LNCaP clone FGC (cell line): ENCODE measurements at regions not wholly inside any gene's neighbourhood (a gene's known extent, or its start where the extent isn't known, plus 50 kb on each side); places are given as distances from the start of the nearest gene placed in this dataset.
"Not testable (repeated sequence)": the region's sequence is repeated elsewhere in the genome, so short reads cannot be mapped to it uniquely, and the experiment has no call there.

Experiments
- DNase-seq: peaks from one replicate; pipeline ENCODE4 v3.0.0-alpha.2; 2011; ENCODE audit warnings: low read depth
- H3K4me3 ChIP-seq: 2 replicates; pipeline ENCODE4 v1.5.1; 2011; ENCODE audit warnings: mild to moderate bottlenecking, low read depth, low read length, control low read depth
- CTCF ChIP-seq: IDR thresholded peaks from 2 replicates; pipeline ENCODE4 v1.5.1; 2012; ENCODE audit warnings: mild to moderate bottlenecking; ENCODE audit not compliant: control insufficient read depth, insufficient read depth; ENCODE audit errors: extremely low read depth

- no peak for TF ChIP-seq CTCF
- no peak for DNase-seq
- no peak overlapping the region for H3K4me3 ChIP-seq
Observed at GRCh38 chr9:108052431-108053080, 563.0 kb upstream of the KLF4 start.

- H3K4me3 ChIP-seq, result no peak overlapping the region
- no peak for DNase-seq
- TF ChIP-seq CTCF, result no peak
Observed at GRCh38 chr9:108050894-108051293, 561.3 kb upstream of the KLF4 start.

GRCh38 chr9:108049671-108050494 is 560.3 kb upstream of the KLF4 start:
- no peak for TF ChIP-seq CTCF
- no peak for DNase-seq
- H3K4me3 ChIP-seq, result no peak overlapping the region

- no peak overlapping the region for H3K4me3 ChIP-seq
- no peak for TF ChIP-seq CTCF
- no peak for DNase-seq
Observed at GRCh38 chr9:108049026-108049607, 559.5 kb upstream of the KLF4 start.

GRCh38 chr9:108048406-108049025 is 558.9 kb upstream of the KLF4 start:
- no peak overlapping the region for H3K4me3 ChIP-seq
- DNase-seq, result no peak
- TF ChIP-seq CTCF, result no peak

GRCh38 chr9:108047777-108048176 is 558.2 kb upstream of the KLF4 start:
- not testable (repeated sequence) for DNase-seq, H3K4me3 ChIP-seq

GRCh38 chr9:108047264-108047663 is 557.7 kb upstream of the KLF4 start:
- DNase-seq, result no peak
- no peak overlapping the region for H3K4me3 ChIP-seq
- no peak for TF ChIP-seq CTCF
